ENCODE measurements at regions not wholly inside any gene's neighbourhood (a gene's known extent, or its start where the extent isn't known, plus 50 kb on each side); places are given as distances from the start of the nearest gene placed in this dataset.

DNA sequence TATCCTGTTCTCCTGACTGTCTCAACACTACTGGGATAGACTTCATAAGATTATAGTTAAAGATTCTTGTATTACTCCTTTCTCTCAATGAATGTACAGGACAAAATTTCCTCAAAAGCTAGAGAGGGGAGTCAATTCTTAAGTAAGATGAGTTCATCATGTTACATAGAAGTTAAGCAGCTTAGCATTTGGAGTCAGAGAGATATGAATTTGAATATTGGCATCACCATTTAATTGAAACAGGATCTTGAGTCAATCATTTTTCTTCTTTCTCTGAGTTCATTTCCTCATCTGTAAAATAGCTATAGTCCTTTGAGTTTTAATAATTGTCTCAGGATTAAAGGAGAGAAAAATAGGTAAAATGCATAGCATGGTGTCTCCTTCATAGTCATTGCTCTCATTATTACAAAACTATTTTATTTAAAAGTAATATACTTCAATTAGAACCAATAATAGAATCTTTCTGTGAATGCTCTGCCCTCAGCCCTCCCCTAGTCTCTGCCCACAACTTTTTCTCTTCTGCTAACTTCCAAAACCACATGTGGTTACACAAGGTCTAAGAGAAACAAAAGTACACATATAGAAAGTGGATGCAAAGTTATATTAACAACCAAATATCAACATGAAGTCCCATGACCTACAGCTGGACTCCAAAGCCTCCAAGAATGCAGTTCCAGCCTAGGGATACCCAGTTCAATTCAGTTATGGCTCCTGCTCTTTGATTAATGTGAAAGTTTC, 265.6 kb downstream of the TLE1 start:
- TF ChIP-seq CTCF (conservative IDR thresholded peaks at IDR 0.05): no peak
- TF ChIP-seq EZH2 (IDR thresholded peaks at IDR 0.05; ENCODE audit: low read depth): no peak
